Endodermal cell (in vitro differentiated cells): ENCODE measurements at regions not wholly inside any gene's neighbourhood (a gene's known extent, or its start where the extent isn't known, plus 50 kb on each side); places are given as distances from the start of the nearest gene placed in this dataset.

Experiments used
- DNase-seq: peaks from one replicate; pipeline ENCODE4 v3.0.0-alpha.2; 2017
- H3K27ac ChIP-seq: 2 replicates; pipeline ENCODE4 v1.5.1; 2013; ENCODE audit warnings: mild to moderate bottlenecking, low read depth, low read length, moderate library complexity
- H3K27me3 ChIP-seq: 2 replicates; pipeline ENCODE4 v1.6.1; 2013; ENCODE audit warnings: mild to moderate bottlenecking, low read length, moderate library complexity; ENCODE audit not compliant: insufficient read depth, control insufficient read depth, poor library complexity, severe bottlenecking
- H3K36me3 ChIP-seq: 2 replicates; pipeline ENCODE4 v1.7.0; 2013; ENCODE audit warnings: mild to moderate bottlenecking, low read length, moderate library complexity; ENCODE audit not compliant: control insufficient read depth, insufficient read depth
- H3K4me1 ChIP-seq: one replicate; pipeline ENCODE4 v1.7.0; 2013; ENCODE audit warnings: low read length; ENCODE audit not compliant: control insufficient read depth, insufficient read depth
- H3K4me3 ChIP-seq: 2 replicates; pipeline ENCODE4 v1.5.1; 2013; ENCODE audit warnings: mild to moderate bottlenecking, low read length, moderate library complexity
- H3K9ac ChIP-seq: 2 replicates; pipeline ENCODE4 v1.6.1; 2013; ENCODE audit warnings: mild to moderate bottlenecking, low read length, moderate library complexity; ENCODE audit not compliant: poor library complexity, severe bottlenecking; ENCODE audit errors: extremely low read depth
- H3K9me3 ChIP-seq: 2 replicates; pipeline ENCODE4 v1.6.1; 2013; ENCODE audit warnings: mild to moderate bottlenecking, low read length, moderate library complexity; ENCODE audit not compliant: control insufficient read depth
- H3K27ac Mint-ChIP-seq: 2 replicates; pipeline ENCODE4 v1.8.0; 2020; ENCODE audit warnings: mixed read lengths
- H3K27me3 Mint-ChIP-seq: 2 replicates; pipeline ENCODE4 v1.8.0; 2021; ENCODE audit warnings: mild to moderate bottlenecking, mixed read lengths; ENCODE audit not compliant: insufficient read depth
- H3K36me3 Mint-ChIP-seq: 2 replicates; pipeline ENCODE4 v1.8.0; 2020; ENCODE audit warnings: low read depth, mixed read lengths
- H3K4me1 Mint-ChIP-seq: 2 replicates; pipeline ENCODE4 v1.8.0; 2020; ENCODE audit warnings: mixed read lengths
- H3K4me3 Mint-ChIP-seq: 2 replicates; pipeline ENCODE4 v1.8.0; 2020; ENCODE audit warnings: mild to moderate bottlenecking, moderate library complexity, mixed read lengths
- H3K9me3 Mint-ChIP-seq: 2 replicates; pipeline ENCODE4 v1.8.0; 2020; ENCODE audit warnings: mild to moderate bottlenecking, mixed read lengths
- CTCF ChIP-seq: fragments of 200-600 bp; sonication (generic); conservative IDR thresholded peaks from 2 replicates; pipeline ENCODE4 v1.5.0; 2021; ENCODE audit warnings: antibody characterized with exemption, mild to moderate bottlenecking
- WGBS, 2 experiments: methylation state at CpG; one replicate each; pipeline versions ENCODE4 v1.1.5 to v1.1.7; 2013; ENCODE audit warnings: missing lambda C conversion rate in 2 of 2, mixed read lengths in 1 of 2; ENCODE audit not compliant: insufficient coverage in 1 of 2, insufficient read length in 1 of 2; 5-methylcytosine and 5-hydroxymethylcytosine counted together

GRCh38 chr10:108385963-108386362 is 1221.5 kb upstream of the SORCS1 start:
- Mint-ChIP-seq H3K9me3 (no peaks in the 10 kb centered on the region), H3K36me3 (no peaks in the 10 kb centered on the region), H3K27ac (no peak overlapping the region), H3K27me3 (no peaks in the 10 kb centered on the region), H3K4me3 (no peak overlapping the region), H3K4me1 (no peaks in the 10 kb centered on the region)
- no peak for DNase-seq
- Histone ChIP-seq H3K27me3 (no peaks in the 10 kb centered on the region), H3K9me3 (peaks cover 10% of the 10 kb centered on the region), H3K36me3 (no peaks in the 10 kb centered on the region), H3K27ac (no peak overlapping the region), H3K4me1 (no peaks in the 10 kb centered on the region), H3K4me3 (no peak overlapping the region), H3K9ac (no peak overlapping the region)
- 67 to 85% methylated on average over 1 to 3 of the region's 3 CpGs for WGBS, 2 experiments
- TF ChIP-seq CTCF = no peak

GRCh38 chr10:108384378-108384777 is 1219.9 kb upstream of the SORCS1 start:
- no peak overlapping the region for H3K4me3 Mint-ChIP-seq
- H3K9me3 ChIP-seq = peaks cover 5% of the 10 kb centered on the region
- TF ChIP-seq CTCF = no peak
- 57 to 78% methylated on average over 1 of the region's 1 CpG for WGBS, 2 experiments
- no peaks in the 10 kb centered on the region for H3K27me3 ChIP-seq
- no peak overlapping the region for H3K4me3 ChIP-seq
- peaks cover 2% of the 10 kb centered on the region for H3K27me3 Mint-ChIP-seq
- H3K9me3 Mint-ChIP-seq = no peaks in the 10 kb centered on the region
- no peaks in the 10 kb centered on the region for H3K4me1 Mint-ChIP-seq
- DNase-seq = no peak
- H3K9ac ChIP-seq = no peak overlapping the region
- H3K27ac ChIP-seq = no peak overlapping the region
- no peaks in the 10 kb centered on the region for H3K36me3 Mint-ChIP-seq
- no peaks in the 10 kb centered on the region for H3K36me3 ChIP-seq
- no peak overlapping the region for H3K27ac Mint-ChIP-seq
- H3K4me1 ChIP-seq = no peaks in the 10 kb centered on the region

GRCh38 chr10:108378779-108379178 is 1214.3 kb upstream of the SORCS1 start:
- H3K36me3 Mint-ChIP-seq = no peaks in the 10 kb centered on the region
- H3K9me3 ChIP-seq = peaks cover 9% of the 10 kb centered on the region
- no peaks in the 10 kb centered on the region for H3K4me1 Mint-ChIP-seq
- H3K27me3 Mint-ChIP-seq = peaks cover 7% of the 10 kb centered on the region
- H3K9ac ChIP-seq = no peak overlapping the region
- H3K27ac Mint-ChIP-seq = no peak overlapping the region
- H3K27me3 ChIP-seq = no peaks in the 10 kb centered on the region
- no peaks in the 10 kb centered on the region for H3K4me1 ChIP-seq
- no peak for TF ChIP-seq CTCF
- DNase-seq = no peak
- no peaks in the 10 kb centered on the region for H3K36me3 ChIP-seq
- no peak overlapping the region for H3K27ac ChIP-seq
- no peak overlapping the region for H3K4me3 ChIP-seq
- H3K9me3 Mint-ChIP-seq = no peaks in the 10 kb centered on the region
- no peak overlapping the region for H3K4me3 Mint-ChIP-seq
